HG02588 (cell line): ENCODE measurements at regions not wholly inside any gene's neighbourhood (a gene's known extent, or its start where the extent isn't known, plus 50 kb on each side); places are given as distances from the start of the nearest gene placed in this dataset.

Experiments
- ATAC-seq: cut with Tn5 transposase; IDR thresholded peaks from one replicate; pipeline ENCODE4 v1.9.1; 2021; ENCODE audit warnings: mild to moderate bottlenecking, moderate library complexity; ENCODE audit not compliant: unreplicated experiment

- ATAC-seq, result no peak
Observed at GRCh38 chr11:97234016-97234415, 844.2 kb downstream of the JRKL start.

- ATAC-seq, result no peak
Observed at GRCh38 chr11:97237151-97237550, 847.3 kb downstream of the JRKL start.

DNA sequence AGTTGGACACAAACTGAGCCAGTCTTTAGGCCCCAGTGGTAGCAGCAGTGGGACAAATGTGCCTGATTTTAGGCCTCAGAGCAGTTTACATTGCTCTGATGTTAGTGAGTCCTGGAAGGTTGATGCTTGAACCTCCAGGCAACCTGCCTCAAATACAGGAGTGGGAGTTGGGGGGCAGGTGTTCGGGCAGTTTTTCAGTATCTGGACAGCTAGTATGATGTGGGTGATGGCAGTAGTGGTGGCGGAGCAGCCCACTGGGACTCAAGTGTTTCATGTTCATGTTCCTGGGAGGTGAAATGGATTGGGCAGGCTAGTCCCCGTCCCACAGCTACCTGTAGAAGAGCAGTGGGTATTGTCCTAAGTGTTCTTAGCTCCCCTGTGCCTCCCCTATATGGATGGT is 857.8 kb downstream of the JRKL start:
- ATAC-seq, result no peak

GRCh38 chr11:97254790-97255189 is 865.0 kb downstream of the JRKL start:
- ATAC-seq, result no peak

GRCh38 chr11:97259434-97259833 is 869.6 kb downstream of the JRKL start:
- ATAC-seq, result no peak

GRCh38 chr11:97259884-97260283 is 870.1 kb downstream of the JRKL start:
- ATAC-seq, result no peak

GRCh38 chr11:97263183-97263858 is 873.5 kb downstream of the JRKL start:
- no peak for ATAC-seq

GRCh38 chr11:97269527-97269926 is 879.7 kb downstream of the JRKL start:
- ATAC-seq, result no peak

- ATAC-seq, result no peak
Observed at GRCh38 chr11:97279341-97279740, 889.5 kb downstream of the JRKL start.

GRCh38 chr11:97280347-97280746 is 890.5 kb downstream of the JRKL start:
- no peak for ATAC-seq

GRCh38 chr11:97289823-97290222 is 900.0 kb downstream of the JRKL start:
- no peak for ATAC-seq

DNA sequence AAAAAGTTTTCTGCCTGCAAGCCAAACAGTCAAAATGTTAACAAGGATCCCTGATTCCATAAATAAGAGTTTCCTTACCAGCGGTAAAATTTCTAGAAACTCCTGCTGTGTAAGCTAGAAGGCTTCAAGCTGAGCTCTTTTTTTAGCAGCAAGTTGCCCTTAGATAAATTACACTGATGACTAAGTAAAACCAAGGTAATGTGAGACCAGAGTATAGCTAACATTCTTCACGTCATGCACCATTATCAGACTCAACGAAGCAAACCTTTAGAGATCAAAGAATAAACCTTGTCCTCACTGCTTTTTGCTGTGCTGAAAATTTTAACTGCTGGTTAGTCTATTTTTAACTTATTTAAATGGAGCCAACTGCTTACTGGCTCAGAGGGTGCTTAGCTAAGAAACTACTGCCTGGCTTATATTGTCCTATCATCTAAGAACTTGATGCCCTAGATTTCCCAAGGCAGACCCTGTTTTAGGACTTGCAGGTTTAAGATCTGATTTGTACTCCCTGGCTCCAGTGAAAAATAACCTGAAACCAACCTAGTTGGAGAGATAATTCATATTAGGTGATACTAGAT is 900.7 kb downstream of the JRKL start:
- ATAC-seq, result no peak

- no peak for ATAC-seq
Observed at GRCh38 chr11:97296301-97296700, 906.5 kb downstream of the JRKL start.

GRCh38 chr11:97309291-97309690 is 919.5 kb downstream of the JRKL start:
- no peak for ATAC-seq

DNA sequence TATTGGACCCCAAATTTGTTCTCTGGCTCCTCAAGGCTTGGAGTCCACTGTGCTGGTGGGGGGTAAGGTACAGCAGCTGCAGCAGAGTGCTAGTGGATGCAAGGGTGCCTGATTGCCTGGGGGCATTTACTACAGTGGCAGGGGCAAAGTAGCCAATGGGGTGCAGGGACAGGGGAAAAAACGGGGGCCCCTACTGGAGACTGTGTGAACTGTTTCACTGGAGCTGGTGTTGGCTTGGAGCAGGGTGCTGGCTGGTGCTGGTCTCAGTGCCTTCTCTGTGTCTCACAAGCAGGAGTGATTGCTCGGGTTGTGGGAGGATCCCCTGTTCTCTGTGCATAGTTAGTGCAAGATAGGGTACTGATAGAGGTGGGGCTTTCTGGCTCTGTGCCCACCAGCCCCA is 935.9 kb downstream of the JRKL start:
- ATAC-seq, result no peak

- ATAC-seq, result no peak
Observed at GRCh38 chr11:97332271-97332670, 942.5 kb downstream of the JRKL start.

GRCh38 chr11:97336064-97336463 is 946.3 kb downstream of the JRKL start:
- no peak for ATAC-seq

DNA sequence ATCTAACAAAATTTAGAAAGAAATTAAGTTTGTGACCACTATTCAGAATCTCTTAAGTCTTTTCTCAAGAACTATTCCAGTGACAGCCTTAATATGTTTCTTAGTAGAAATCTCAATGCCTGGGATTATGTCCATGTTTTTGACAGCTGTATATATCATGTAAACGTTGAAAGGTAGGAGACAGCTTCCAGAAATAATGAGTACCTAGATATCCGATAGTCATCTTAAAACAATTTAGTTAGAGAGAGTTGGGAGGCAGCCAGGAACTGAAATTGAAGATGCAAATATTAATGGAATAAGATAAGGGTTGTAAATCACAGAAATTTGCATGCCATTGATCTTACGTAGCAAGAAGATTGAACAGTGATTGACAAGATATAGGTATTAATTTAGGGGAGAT is 955.2 kb downstream of the JRKL start:
- no peak for ATAC-seq

GRCh38 chr11:97349201-97349600 is 959.4 kb downstream of the JRKL start:
- no peak for ATAC-seq

DNA sequence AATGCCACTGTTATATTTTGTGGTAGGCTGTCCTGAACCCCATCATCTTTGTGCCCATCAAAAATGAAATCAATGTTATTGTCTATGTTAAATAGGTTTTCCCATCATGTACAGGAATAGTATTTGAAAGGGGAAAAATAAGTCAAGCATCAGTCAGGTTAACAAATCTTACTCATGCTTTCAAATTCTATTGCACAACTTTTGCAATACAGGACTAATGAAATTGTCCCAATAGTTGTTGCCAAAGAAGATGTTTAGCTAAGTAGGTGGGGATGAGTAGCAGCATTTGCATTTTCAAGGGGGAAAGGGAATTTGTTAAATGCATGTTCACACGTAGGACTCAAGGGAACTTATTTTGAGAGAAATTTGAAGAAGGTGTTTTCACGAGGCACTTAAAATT is 962.1 kb downstream of the JRKL start:
- ATAC-seq, result no peak

- ATAC-seq, result no peak
Observed at GRCh38 chr11:97354026-97354425, 964.2 kb downstream of the JRKL start.

- no peak for ATAC-seq
Observed at GRCh38 chr11:97354576-97354975, 964.8 kb downstream of the JRKL start.

GRCh38 chr11:97355230-97355629 is 965.4 kb downstream of the JRKL start:
- no peak for ATAC-seq
